Ishikawa (cell line): ENCODE measurements at regions not wholly inside any gene's neighbourhood (a gene's known extent, or its start where the extent isn't known, plus 50 kb on each side); places are given as distances from the start of the nearest gene placed in this dataset.

Experiments used
- CEBPB ChIP-seq: IDR thresholded peaks from 2 replicates; pipeline ENCODE4 v1.6.1; 2012
- CREB1 ChIP-seq: IDR thresholded peaks from 2 replicates; pipeline ENCODE4 v1.6.1; 2012; ENCODE audit warnings: low read depth
- EGR1 ChIP-seq: IDR thresholded peaks from 2 replicates; pipeline ENCODE4 v1.6.1; 2012
- EP300 ChIP-seq: IDR thresholded peaks from 2 replicates; pipeline ENCODE4 v1.6.1; 2012; ENCODE audit warnings: borderline replicate concordance
- FOXM1 ChIP-seq: IDR thresholded peaks from 2 replicates; pipeline ENCODE4 v1.6.1; 2012; ENCODE audit warnings: low read depth, borderline replicate concordance
- NFIC ChIP-seq: IDR thresholded peaks from 2 replicates; pipeline ENCODE4 v1.6.1; 2012
- RAD21 ChIP-seq: IDR thresholded peaks from 2 replicates; pipeline ENCODE4 v1.6.1; 2012; ENCODE audit warnings: low read depth
- TAF1 ChIP-seq: IDR thresholded peaks from 2 replicates; pipeline ENCODE4 v1.6.1; 2012; ENCODE audit warnings: low read depth, mild to moderate bottlenecking
- TCF12 ChIP-seq: IDR thresholded peaks from 2 replicates; pipeline ENCODE4 v1.6.1; 2012; ENCODE audit warnings: low read depth
- TEAD4 ChIP-seq: IDR thresholded peaks from 2 replicates; pipeline ENCODE4 v1.6.1; 2012
- YY1 ChIP-seq: IDR thresholded peaks from 2 replicates; pipeline ENCODE4 v1.6.1; 2012; ENCODE audit warnings: low read depth
- ZBTB7A ChIP-seq: IDR thresholded peaks from 2 replicates; pipeline ENCODE4 v1.6.1; 2012; ENCODE audit warnings: low read depth
- TF ChIP-seq, protein P1 (sequence below): IDR thresholded peaks from 2 replicates; pipeline ENCODE4 v1.6.1; 2012
- TF ChIP-seq, protein P2 (sequence below): IDR thresholded peaks from 2 replicates; pipeline ENCODE4 v1.6.1; 2012; ENCODE audit warnings: low read depth, mild to moderate bottlenecking
- TF ChIP-seq, protein P3 (sequence below): IDR thresholded peaks from 2 replicates; pipeline ENCODE4 v1.6.1; 2012

DNA sequence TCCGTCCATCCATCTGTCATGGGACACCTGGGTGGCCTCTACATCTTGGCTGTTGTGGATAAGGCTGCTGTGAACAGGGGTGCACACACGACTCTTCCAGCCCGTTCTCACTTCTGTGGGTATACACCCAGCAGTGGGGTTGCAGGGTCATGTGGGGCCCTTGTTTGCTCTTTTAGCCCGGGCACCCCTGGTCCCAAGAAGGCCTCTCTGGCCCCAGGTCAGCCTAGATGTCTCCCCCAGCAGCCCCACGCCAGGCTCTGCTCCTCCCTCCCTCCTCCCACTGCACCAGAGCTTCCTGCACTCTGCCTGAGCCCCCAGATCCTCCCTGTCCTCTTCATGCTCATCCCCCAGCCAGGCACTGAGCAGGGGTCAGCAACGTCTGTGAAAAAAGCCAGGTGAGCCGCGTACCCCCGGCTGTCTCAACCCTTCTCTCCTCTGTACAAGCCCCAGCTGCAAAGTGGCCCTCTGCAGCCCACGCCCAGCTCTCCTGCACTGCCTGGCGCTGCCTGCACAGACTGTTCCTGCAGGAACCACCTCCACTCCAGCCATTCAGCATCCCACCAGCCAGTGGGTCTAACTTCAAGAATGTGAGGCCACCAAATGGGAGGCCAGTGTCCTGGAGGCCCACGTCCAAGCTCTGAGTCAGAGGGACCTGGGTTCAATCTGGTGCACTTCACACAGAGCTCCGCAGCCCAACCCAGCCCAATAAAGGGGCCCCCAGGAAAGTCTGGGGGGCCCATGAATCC, 1508.9 kb downstream of the BRD1 start:
- TF ChIP-seq TAF1 (no peak), EGR1 (no peak), TCF12 (no peak), NFIC (no peak), ZBTB7A (no peak), YY1 (no peak), CEBPB (no peak)
- TF ChIP-seq, protein P1, sequence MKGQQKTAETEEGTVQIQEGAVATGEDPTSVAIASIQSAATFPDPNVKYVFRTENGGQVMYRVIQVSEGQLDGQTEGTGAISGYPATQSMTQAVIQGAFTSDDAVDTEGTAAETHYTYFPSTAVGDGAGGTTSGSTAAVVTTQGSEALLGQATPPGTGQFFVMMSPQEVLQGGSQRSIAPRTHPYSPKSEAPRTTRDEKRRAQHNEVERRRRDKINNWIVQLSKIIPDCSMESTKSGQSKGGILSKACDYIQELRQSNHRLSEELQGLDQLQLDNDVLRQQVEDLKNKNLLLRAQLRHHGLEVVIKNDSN: no peak
- TF ChIP-seq, protein P2, sequence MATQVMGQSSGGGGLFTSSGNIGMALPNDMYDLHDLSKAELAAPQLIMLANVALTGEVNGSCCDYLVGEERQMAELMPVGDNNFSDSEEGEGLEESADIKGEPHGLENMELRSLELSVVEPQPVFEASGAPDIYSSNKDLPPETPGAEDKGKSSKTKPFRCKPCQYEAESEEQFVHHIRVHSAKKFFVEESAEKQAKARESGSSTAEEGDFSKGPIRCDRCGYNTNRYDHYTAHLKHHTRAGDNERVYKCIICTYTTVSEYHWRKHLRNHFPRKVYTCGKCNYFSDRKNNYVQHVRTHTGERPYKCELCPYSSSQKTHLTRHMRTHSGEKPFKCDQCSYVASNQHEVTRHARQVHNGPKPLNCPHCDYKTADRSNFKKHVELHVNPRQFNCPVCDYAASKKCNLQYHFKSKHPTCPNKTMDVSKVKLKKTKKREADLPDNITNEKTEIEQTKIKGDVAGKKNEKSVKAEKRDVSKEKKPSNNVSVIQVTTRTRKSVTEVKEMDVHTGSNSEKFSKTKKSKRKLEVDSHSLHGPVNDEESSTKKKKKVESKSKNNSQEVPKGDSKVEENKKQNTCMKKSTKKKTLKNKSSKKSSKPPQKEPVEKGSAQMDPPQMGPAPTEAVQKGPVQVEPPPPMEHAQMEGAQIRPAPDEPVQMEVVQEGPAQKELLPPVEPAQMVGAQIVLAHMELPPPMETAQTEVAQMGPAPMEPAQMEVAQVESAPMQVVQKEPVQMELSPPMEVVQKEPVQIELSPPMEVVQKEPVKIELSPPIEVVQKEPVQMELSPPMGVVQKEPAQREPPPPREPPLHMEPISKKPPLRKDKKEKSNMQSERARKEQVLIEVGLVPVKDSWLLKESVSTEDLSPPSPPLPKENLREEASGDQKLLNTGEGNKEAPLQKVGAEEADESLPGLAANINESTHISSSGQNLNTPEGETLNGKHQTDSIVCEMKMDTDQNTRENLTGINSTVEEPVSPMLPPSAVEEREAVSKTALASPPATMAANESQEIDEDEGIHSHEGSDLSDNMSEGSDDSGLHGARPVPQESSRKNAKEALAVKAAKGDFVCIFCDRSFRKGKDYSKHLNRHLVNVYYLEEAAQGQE: no peak
- TF ChIP-seq, protein P3, sequence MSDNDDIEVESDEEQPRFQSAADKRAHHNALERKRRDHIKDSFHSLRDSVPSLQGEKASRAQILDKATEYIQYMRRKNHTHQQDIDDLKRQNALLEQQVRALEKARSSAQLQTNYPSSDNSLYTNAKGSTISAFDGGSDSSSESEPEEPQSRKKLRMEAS: no peak

DNA sequence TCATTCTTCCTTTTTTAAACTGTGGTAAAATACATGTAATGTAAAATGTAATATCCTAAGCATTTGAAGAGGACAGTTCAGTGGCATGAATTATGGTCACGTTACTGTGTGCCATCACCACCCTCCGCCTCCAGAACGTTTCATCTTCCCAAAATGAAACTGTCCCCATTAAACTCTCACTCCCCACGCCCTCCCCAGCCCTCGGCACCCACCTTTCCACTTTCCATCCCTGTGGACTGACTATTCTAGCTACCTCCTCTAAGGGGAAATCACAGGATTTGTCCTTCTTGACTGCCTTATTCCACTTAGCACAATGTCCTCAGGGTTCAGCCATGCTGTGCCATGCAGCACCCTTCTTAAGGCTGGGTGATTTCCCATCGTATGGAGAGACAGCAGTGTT, 1509.5 kb downstream of the BRD1 start:
- TF ChIP-seq TCF12 (no peak), EP300 (no peak), FOXM1 (no peak)

DNA sequence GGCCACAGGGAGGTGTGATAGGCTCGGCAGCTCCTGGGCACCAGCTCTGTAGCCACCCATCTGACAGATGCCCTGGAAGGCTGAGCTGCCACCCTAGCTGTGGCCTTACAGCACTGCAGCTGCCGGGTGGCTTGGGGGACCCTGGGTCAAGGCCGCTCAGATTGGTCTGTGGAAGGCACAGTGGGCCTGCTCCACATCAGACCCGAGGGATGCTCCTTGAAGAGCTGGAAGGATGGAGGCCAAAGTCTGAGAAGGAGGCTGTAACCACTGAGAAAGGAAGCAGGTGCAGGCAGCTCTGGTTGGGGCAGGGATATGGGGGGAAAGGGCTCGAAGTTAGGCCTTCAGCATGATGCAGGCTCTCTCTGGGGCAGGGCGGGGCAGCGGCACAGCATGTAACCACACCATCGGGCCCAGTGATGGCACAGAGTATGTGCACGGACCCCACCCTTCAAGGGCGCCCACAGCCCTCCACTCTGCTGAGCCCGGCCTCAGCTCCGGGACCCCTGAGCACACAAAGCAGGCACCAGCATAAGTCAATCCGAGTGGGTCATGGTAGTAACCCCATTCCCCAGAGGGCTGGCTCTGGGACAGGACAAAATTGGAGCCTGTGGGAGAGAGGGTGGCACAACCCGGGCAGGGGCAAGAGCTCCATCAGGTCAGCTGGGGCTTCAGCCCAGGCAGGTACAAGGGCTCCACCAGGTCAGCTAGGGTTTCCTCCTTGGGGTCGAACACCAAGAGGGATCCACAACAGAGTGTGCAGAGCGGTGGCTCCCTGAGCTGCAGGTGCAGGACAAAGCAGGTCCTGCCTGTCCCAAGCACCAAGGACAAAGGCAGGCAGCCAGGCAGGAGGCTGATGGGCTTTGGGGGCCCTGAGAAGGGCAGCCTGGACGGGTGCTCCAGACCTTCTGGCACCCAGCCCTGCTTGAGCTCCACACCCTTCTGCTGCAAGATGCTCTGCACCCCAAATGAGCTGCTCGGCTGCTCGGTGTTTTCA, 1511.1 kb downstream of the BRD1 start:
- TF ChIP-seq EGR1: no peak
- no peak for TF ChIP-seq CREB1
- no peak for TF ChIP-seq YY1
- TF ChIP-seq FOXM1: no peak
- TF ChIP-seq TCF12: no peak
- TF ChIP-seq ZBTB7A: no peak

DNA sequence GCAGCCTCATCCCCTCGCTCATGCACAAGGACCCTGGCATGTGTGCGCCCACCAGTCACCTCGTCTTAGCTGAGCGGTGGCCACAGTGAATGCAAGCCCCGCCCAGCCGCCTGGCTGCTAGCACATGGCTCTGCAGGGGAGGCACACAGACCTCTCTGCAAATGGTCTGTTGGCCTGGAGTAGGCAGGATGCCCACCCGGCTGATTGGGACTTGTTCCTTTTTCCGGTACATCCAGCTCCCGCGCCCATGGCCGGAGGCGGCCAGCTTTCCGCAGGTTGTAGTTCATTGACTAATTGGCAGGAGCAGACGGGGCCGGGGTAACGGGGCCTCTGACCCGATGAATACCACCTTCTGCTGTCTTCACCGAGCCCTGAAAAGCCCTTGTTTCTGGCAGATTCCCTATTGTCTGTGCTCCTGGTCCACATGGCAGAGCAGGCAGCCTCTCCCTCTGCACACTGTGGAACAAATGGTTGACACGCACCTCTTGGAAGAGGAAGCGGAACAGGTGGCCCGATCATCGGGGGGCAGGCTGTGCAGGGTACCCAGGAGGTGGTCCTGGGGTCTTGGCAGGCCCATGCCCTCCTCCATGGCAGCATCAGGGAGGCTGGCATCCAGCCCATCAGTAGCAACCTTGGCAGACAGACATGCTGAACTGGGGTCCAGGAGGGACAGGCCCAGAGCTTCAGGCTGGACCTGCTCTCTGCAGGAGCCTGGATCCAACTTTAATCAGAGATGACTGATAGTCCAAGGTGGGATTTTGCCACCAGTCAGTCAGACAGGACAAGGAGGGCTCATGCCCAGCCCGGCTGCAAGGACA, 1512.0 kb downstream of the BRD1 start:
- TF ChIP-seq CEBPB (no peak), YY1 (no peak), NFIC (no peak), EP300 (no peak), TEAD4 (no peak), ZBTB7A (no peak), RAD21 (no peak), EGR1 (no peak), TCF12 (no peak), FOXM1 (no peak), TAF1 (no peak), CREB1 (no peak)
- TF ChIP-seq, protein P2: no peak
- TF ChIP-seq, protein P1: no peak
- TF ChIP-seq, protein P3: no peak

DNA sequence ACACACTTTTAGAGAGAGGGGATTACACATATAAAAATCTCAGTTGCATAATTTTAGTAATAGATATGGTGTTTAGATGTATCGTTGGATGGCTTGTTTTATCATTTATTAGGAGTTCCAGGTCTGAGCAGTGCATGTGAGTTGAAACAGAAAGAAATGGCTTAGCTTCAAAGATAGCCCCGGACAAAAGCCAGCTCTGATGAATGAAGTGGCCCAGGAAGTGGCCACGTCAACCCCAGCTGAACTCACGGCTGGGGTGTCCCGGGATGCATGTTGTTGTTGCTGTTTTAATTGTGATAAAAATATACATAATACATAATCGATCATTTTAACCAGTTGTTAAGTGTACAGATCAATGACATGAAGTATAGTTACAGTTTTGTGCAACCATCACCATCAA, 1513.6 kb downstream of the BRD1 start:
- TF ChIP-seq, protein P3: no peak
- TF ChIP-seq NFIC (no peak), YY1 (no peak), CEBPB (no peak), CREB1 (no peak), EGR1 (no peak), RAD21 (no peak), FOXM1 (no peak), EP300 (no peak), TCF12 (no peak), ZBTB7A (no peak), TAF1 (no peak), TEAD4 (no peak)
- TF ChIP-seq, protein P1: no peak
- TF ChIP-seq, protein P2: no peak
